B cell (primary cell): ENCODE measurements at regions not wholly inside any gene's neighbourhood (a gene's known extent, or its start where the extent isn't known, plus 50 kb on each side); places are given as distances from the start of the nearest gene placed in this dataset.
"Not testable (repeated sequence)": the region's sequence is repeated elsewhere in the genome, so short reads cannot be mapped to it uniquely, and the experiment has no call there.

ENCODE experiments used
- ATAC-seq: fragments of 200-7000 bp; cut with Tn5 transposase; one replicate; pipeline ENCODE4 v1.10.0; 2021; ENCODE audit warnings: low read depth, mild to moderate bottlenecking, moderate number of reproducible peaks, moderate library complexity
- CTCF ChIA-PET: fragments of 350-600 bp; sonication (Branson Sonifier 250); formaldehyde crosslinking; loops from one replicate; lab custom pipeline; 2021; ENCODE audit warnings: antibody characterized with exemption, inconsistent platforms; lab: Charles Lee
- POLR2A ChIA-PET: fragments of 350-600 bp; sonication (Branson Sonifier 250); formaldehyde crosslinking; loops from one replicate; lab custom pipeline; 2021; ENCODE audit warnings: antibody characterized with exemption; lab: Charles Lee
- DNase-seq: peaks from one replicate; pipeline ENCODE4 v3.0.0; 2013
- H2AFZ ChIP-seq: 2 replicates; pipeline ENCODE4 v1.6.1; 2012; ENCODE audit warnings: mild to moderate bottlenecking, low read depth, low read length; ENCODE audit not compliant: insufficient read depth, poor library complexity, severe bottlenecking
- H3K27ac ChIP-seq, 2 donors: 1 replicate in 1 of 2; 2 replicates in 1 of 2; pipeline ENCODE4 v1.5.1; 2012 to 2013; ENCODE audit warnings: low read length in 2 of 2, mild to moderate bottlenecking in 2 of 2, moderate library complexity in 1 of 2
- H3K27me3 ChIP-seq, 4 experiments: fragments of 200-600 bp in 1 of 4; sonication (generic) in 1 of 4; replicated peaks in 1 of 4; 1 replicate in 2 of 4; 2 replicates in 2 of 4; pipeline versions ENCODE4 v1.6.1 to v1.7.0; 2013 to 2016; ENCODE audit warnings: low read length in 3 of 4, mild to moderate bottlenecking in 2 of 4, mixed read lengths in 1 of 4, moderate library complexity in 1 of 4; ENCODE audit not compliant: insufficient read depth in 4 of 4, control insufficient read depth in 3 of 4; ENCODE audit errors: control extremely low read depth in 1 of 4
- H3K36me3 ChIP-seq, 2 experiments: replicated peaks in 1 of 2; 1 replicate in 1 of 2; 2 replicates in 1 of 2; pipeline versions ENCODE4 v1.6.1 to v1.7.1; 2013; ENCODE audit warnings: low read length in 1 of 2; ENCODE audit not compliant: insufficient read depth in 2 of 2, control insufficient read depth in 1 of 2; ENCODE audit errors: control extremely low read depth in 1 of 2, extremely low read depth in 1 of 2
- H3K4me1 ChIP-seq, 2 donors: fragments of 200-600 bp in 1 of 2; sonication (generic) in 1 of 2; 1 replicate in 1 of 2; 2 replicates in 1 of 2; pipeline versions ENCODE4 v1.5.1 to v1.6.1; 2013 to 2017; ENCODE audit warnings: low read length in 2 of 2; ENCODE audit not compliant: control insufficient read depth in 2 of 2, insufficient read depth in 2 of 2
- H3K4me2 ChIP-seq: replicated peaks from 2 replicates; pipeline ENCODE3; 2012; ENCODE audit warnings: mild to moderate bottlenecking, low read depth, low read length; ENCODE audit not compliant: poor library complexity, severe bottlenecking
- H3K4me3 ChIP-seq, 5 experiments: fragments of 200-600 bp in 1 of 5; sonication (generic) in 1 of 5; 1 replicate in 3 of 5; 2 replicates in 2 of 5; pipeline versions ENCODE4 v1.5.1 to v1.7.0; 2011 to 2016; ENCODE audit warnings: low read length in 4 of 5, mild to moderate bottlenecking in 4 of 5, low read depth in 2 of 5, control low read depth in 1 of 5, moderate library complexity in 1 of 5; ENCODE audit not compliant: insufficient read depth in 1 of 5; ENCODE audit errors: control extremely low read depth in 1 of 5, extremely low read depth in 1 of 5
- H3K79me2 ChIP-seq: fragments of 200-600 bp; sonication (generic); one replicate; pipeline ENCODE4 v1.6.0; 2016; ENCODE audit warnings: low read length; ENCODE audit not compliant: control insufficient read depth, insufficient read depth
- H3K9ac ChIP-seq: fragments of 200-600 bp; sonication (generic); 2 replicates; pipeline ENCODE4 v1.6.1; 2017; ENCODE audit warnings: mild to moderate bottlenecking, low read length, moderate library complexity
- H3K9me3 ChIP-seq, 3 donors: one replicate each; pipeline versions ENCODE4 v1.6.1 to v1.7.1; 2013; ENCODE audit warnings: low read length in 2 of 3; ENCODE audit not compliant: control insufficient read depth in 2 of 3, insufficient read depth in 1 of 3; ENCODE audit errors: control extremely low read depth in 1 of 3
- H4K20me1 ChIP-seq: 2 replicates; pipeline ENCODE4 v1.6.0; 2012; ENCODE audit warnings: mild to moderate bottlenecking, low read length; ENCODE audit not compliant: insufficient read depth, control insufficient read depth, poor library complexity, severe bottlenecking
- H3K27ac Mint-ChIP-seq: one replicate; pipeline ENCODE4 v1.8.0; 2021; ENCODE audit warnings: mixed read lengths
- H3K27me3 Mint-ChIP-seq: one replicate; pipeline ENCODE4 v1.8.0; 2021; ENCODE audit warnings: mixed read lengths
- H3K4me1 Mint-ChIP-seq: one replicate; pipeline ENCODE4 v1.8.0; 2021; ENCODE audit warnings: mixed read lengths
- H3K4me3 Mint-ChIP-seq: one replicate; pipeline ENCODE4 v1.8.0; 2021; ENCODE audit warnings: mixed read lengths
- H3K9me3 Mint-ChIP-seq: one replicate; pipeline ENCODE4 v1.8.0; 2022; ENCODE audit warnings: mixed read lengths; ENCODE audit not compliant: insufficient read depth
- EZH2 ChIP-seq: IDR thresholded peaks from 2 replicates; pipeline ENCODE4 v1.6.1; 2012; ENCODE audit warnings: borderline replicate concordance, low read depth, mild to moderate bottlenecking, moderate library complexity, low read length; ENCODE audit not compliant: insufficient read depth, poor library complexity, severe bottlenecking
- WGBS: methylation state at CpG from one replicate; pipeline ENCODE4 v1.1.5; 2013; ENCODE audit warnings: missing lambda C conversion rate; ENCODE audit not compliant: insufficient coverage; 5-methylcytosine and 5-hydroxymethylcytosine counted together
- intact Hi-C: fragments of 100-400 bp; cut with micrococcal nuclease; formaldehyde crosslinking; loops from one replicate; pipeline ENCODE4 v1.10.0; 2022
- TF ChIP-seq, protein P1 (sequence below): fragments of 200-600 bp; IDR thresholded peaks from one replicate; pipeline ENCODE4 v1.8.0; 2022; ENCODE audit warnings: antibody characterized with exemption, mild to moderate bottlenecking

DNA sequence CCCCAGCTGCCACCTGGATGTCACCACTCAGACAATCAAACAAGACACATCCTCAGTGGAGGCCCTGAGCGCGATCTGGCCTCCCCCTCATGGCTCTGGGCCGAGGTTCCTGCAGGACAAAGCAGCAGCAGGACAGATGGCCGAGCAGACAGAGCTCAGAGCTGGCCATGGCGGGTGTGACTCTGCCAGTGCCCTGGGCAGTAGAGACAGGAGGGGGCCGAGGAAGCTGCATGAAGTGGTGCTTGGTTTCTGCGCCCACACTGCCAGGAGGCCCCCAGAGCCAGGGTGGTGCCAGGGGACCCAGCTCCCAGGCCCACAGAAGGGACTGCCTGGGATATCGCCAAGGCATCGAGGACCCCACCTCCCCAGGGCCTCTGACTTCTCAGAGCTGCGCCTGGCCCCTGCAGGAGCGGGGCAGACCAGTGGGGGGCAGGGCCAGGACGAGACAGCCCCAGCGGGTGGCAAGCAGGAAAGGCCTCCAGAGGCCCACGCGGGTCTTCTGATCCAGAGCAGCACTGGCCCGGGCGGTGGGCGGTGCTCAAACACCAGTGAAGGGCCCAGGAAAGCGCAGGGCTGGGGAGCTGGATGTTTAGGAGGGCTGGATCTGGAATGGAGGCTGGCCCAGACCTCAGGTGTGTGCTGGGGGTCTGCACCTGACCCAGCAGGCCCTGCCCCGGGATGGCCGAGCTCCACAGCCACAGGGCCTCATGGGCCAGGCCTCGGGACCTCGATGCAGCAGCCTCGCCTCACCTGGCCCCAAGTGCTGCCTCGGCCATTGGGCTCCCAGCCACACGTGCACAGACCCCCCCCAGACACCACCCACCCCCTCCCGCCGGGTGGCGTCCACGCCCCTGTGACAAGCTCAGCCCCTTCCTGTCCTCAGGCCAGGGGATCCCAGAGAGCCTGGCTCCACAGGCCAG is 76.0 kb downstream of the GOLGA8G start:
- POLR2A ChIA-PET: no interaction called here
- Mint-ChIP-seq H3K9me3 (no peaks in the 10 kb centered on the region), H3K4me3 (no peak overlapping the region), H3K27ac (no peak overlapping the region), H3K4me1 (no peaks in the 10 kb centered on the region), H3K27me3 (peaks cover 15% of the 10 kb centered on the region)
- ATAC-seq (no peak), DNase-seq (peak; percentile 8)
- Histone ChIP-seq H3K36me3 (no peaks in the 10 kb centered on the region), H3K9me3 (peaks cover 0 to 9% (median 0%) of the 10 kb centered on the region in 3 donors), H4K20me1 (no peaks in the 10 kb centered on the region), H3K4me1 (no peaks in the 10 kb centered on the region), H3K9ac (no peak overlapping the region), H3K4me3 (no peak overlapping the region), H3K79me2 (no peaks in the 10 kb centered on the region), H3K4me2 (no peak overlapping the region), H2AFZ (no peak overlapping the region), H3K27ac (no peak overlapping the region), H3K27me3 (peaks cover 0 to 4% (median 0%) of the 10 kb centered on the region in 4 experiments)
- WGBS: 90% methylated on average over 30 of the region's 30 CpGs
- TF ChIP-seq, protein P1, sequence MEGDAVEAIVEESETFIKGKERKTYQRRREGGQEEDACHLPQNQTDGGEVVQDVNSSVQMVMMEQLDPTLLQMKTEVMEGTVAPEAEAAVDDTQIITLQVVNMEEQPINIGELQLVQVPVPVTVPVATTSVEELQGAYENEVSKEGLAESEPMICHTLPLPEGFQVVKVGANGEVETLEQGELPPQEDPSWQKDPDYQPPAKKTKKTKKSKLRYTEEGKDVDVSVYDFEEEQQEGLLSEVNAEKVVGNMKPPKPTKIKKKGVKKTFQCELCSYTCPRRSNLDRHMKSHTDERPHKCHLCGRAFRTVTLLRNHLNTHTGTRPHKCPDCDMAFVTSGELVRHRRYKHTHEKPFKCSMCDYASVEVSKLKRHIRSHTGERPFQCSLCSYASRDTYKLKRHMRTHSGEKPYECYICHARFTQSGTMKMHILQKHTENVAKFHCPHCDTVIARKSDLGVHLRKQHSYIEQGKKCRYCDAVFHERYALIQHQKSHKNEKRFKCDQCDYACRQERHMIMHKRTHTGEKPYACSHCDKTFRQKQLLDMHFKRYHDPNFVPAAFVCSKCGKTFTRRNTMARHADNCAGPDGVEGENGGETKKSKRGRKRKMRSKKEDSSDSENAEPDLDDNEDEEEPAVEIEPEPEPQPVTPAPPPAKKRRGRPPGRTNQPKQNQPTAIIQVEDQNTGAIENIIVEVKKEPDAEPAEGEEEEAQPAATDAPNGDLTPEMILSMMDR: no peak
- TF ChIP-seq EZH2: no peak
- intact Hi-C loops: no loop called here
- CTCF ChIA-PET: no interaction called here

DNA sequence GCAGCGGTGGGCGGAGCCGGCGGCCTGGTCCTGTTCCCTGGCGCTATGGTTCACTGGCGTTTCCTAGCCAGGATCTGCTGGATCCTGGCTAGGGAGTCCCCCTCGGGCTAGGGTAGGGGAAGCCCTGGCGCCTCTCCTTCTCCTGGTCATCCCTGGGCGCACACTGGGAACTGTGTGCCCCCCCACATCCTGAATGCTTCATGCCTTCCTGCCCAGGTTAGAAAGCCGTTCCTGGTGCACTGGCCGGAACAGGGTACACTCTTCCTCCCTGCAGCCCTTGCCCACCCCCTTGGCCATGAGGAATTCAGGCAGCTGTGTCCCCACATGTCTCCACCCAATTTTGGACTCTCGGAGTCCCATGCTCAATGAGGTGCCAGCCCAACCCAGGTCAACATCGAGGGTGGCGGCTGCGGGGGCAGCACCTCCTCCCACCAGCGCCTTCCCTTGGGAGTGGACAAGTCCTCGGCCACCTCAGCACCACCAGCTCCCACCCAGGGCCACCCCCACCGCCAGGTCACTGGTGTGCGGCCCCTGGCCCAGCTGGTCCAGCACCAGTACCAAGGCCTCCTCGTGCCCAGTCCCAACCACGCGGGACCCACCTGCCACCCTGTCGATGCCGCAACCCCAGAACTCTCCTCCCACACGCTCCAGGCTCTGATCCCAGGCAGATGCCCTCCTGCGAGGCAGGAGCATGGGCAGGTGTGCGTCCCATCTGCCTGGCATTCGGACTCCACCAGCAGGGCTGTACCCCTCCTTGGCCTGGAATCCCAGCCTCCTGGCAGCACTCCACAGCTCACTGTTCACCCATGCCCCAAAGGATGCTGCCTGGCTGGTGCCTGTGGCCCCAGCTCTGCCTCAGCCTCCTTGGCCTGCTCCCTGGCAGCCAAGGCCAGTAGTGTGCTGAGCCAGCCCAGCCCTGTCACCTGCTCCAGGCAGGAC is 77.0 kb downstream of the GOLGA8G start:
- intact Hi-C loops, CTCF ChIA-PET, H3K4me3 ChIP-seq, H2AFZ ChIP-seq, H3K9ac ChIP-seq, H3K4me1 Mint-ChIP-seq, H4K20me1 ChIP-seq, ATAC-seq, POLR2A ChIA-PET, H3K4me3 Mint-ChIP-seq, H3K4me1 ChIP-seq, DNase-seq, H3K27me3 ChIP-seq, H3K27ac Mint-ChIP-seq, H3K27ac ChIP-seq, H3K4me2 ChIP-seq, H3K36me3 ChIP-seq, H3K79me2 ChIP-seq, H3K9me3 Mint-ChIP-seq, H3K9me3 ChIP-seq: not testable (repeated sequence)
- WGBS: 92% methylated on average over 21 of the region's 28 CpGs
- peaks cover 15% of the 10 kb centered on the region for H3K27me3 Mint-ChIP-seq

- H3K27ac ChIP-seq, H3K9me3 Mint-ChIP-seq, H3K79me2 ChIP-seq, intact Hi-C loops, H3K4me1 ChIP-seq, POLR2A ChIA-PET, H3K9me3 ChIP-seq, H3K27ac Mint-ChIP-seq, DNase-seq, H3K4me3 Mint-ChIP-seq, H3K4me1 Mint-ChIP-seq, H3K27me3 ChIP-seq, H3K9ac ChIP-seq, H3K36me3 ChIP-seq, H3K4me3 ChIP-seq, CTCF ChIA-PET, H2AFZ ChIP-seq, H4K20me1 ChIP-seq, H3K4me2 ChIP-seq, ATAC-seq: not testable (repeated sequence)
- peaks cover 15% of the 10 kb centered on the region for H3K27me3 Mint-ChIP-seq
- WGBS: 5% methylated on average over 25 of the region's 43 CpGs
Measured at GRCh38 chr15:28454751-28455220, 76.3 kb downstream of the GOLGA8F start.
